ENCODE measurements at regions not wholly inside any gene's neighbourhood (a gene's known extent, or its start where the extent isn't known, plus 50 kb on each side); places are given as distances from the start of the nearest gene placed in this dataset.
"Not testable (repeated sequence)": the region's sequence is repeated elsewhere in the genome, so short reads cannot be mapped to it uniquely, and the experiment has no call there.

DNA sequence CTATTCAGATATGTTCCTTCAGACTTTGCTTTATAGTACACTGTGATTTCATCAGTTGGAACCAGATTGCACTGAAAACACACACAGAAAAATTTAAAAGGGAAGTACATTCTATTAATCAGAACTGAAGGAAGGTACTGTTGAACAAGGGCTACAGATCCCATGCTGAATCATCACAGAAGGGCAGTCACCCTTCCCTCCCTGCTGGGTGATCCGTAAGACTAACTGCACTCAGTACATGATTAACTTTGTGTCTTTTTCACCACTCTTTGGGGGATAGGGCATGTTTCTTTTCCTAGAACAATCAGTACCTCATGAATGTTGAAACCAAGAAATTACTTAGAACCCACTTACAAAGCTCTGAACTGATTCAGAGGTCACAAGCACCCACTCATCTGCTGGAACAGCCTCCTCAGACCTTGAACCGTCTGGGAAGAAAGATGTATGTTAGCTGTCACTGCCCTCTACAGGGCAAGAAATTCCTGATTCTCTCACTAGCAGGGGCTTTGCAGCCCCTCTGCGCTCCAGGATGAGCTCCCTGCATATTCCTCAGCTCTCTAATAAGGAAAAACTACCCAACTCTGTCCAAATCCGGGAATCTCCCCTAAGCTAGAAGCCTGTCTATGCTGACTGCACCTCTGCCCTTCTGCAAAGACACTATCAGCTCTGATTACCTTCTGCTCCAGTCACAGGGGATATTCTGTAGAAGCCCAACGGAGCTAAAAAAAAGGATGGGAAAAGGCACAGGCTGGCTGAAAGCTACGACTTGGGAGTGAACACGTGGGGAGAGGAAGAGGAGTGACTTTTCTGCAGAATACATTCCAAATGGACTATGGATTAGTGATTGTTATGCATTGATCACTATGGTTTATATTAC lies 51.0 kb downstream of the IARS1 start:
- DNase-seq (ENCODE audit: low read depth) = peak; percentile 83

DNA sequence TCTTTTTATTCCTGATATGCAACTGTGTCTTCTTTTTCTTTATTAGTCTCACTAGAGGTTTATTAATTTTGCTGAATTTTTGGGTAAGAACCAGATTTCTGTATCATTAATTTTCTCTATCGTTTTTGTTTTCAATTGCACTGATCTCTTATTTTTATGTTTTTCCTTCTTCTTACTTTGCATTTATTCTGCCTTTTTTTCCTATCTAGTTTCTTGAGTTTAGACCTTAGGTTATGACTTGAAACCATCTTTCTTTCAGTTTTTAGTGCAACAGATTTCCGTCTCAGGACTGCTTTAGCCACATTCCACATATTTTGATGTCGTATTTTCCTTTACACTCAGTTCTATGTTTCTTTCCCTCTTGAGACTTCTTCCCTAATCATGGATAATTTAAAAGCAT lies 56.6 kb downstream of the IARS1 start:
- DNase-seq (ENCODE audit: low read depth) = no peak

DNA sequence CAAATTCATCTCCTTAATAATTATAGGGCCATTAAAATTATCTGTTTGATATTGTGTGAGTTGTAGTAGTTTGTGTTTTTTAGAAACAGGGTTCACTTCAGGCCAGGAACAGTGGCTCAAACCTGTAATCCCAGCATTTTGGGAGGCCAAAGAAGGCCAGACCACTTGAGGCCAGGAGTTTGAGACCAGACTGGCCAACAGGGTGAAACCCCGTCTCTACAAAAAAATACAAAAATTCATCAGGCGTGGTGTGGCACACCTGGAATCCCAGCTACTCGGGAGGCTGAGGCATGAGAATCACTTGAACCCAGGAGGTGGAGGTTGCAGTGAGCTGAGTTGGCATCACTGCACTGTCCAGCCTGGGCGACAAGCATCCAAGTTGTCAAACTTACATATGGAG lies 57.0 kb downstream of the IARS1 start:
- no peak for DNase-seq (ENCODE audit: low read depth)

DNA sequence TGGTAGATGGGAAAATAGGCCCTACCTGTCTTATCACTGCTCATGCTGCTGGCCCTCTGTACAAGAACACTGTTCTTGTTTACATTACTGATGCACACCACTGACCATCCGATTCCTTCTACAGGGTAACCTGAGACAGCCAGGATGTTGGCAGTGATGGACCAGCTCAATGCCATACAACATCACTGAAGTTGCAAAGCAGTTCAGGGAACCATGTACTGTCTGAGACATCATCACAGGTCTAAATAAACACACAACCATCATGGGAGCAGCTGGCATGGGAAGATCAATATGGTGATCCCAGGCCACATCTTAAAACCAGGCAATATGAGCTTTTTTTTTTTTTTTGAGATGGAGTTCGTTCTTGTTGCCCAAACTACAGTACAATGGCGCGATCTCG lies 59.0 kb downstream of the IARS1 start:
- DNase-seq (ENCODE audit: low read depth) = no peak

DNA sequence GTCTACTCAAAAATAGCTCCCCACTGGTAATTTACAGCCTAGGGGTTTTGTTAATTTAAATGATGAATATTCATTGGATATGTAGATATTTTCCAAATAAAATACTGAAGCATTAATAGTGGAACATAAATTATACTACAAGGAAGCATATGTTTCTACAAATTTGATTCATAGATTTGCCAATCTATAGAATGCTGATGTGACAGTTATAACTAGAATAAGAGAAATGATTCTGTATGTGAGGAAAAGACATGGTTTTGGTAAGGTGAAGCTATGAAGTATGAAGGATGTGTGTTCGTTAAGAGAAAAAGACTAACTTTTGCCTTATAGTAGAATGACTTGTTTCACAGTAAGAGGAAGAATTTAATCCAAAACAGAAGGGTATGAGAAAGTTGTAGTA lies 61.3 kb downstream of the IARS1 start:
- no peak for DNase-seq (ENCODE audit: low read depth)

DNA sequence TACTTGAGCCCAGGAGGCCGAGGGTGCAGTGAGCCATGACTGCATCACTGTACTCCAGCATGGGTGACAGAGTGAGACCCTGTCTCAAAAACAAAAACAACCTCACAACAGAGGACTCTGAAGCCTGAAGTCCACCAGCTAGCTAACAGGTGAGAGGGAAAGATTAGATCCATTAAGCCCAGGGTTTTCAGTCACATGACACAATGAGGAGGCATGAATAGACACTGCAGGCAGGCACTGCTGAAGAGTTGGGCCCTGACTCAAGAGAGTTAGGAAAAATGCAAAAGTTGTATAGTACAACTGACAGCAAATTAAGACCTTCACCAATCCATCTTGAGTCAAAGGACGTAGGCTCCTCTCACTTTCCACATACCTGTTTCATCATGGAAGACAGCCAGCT lies 64.9 kb downstream of the IARS1 start:
- no peak for DNase-seq (ENCODE audit: low read depth)

DNA sequence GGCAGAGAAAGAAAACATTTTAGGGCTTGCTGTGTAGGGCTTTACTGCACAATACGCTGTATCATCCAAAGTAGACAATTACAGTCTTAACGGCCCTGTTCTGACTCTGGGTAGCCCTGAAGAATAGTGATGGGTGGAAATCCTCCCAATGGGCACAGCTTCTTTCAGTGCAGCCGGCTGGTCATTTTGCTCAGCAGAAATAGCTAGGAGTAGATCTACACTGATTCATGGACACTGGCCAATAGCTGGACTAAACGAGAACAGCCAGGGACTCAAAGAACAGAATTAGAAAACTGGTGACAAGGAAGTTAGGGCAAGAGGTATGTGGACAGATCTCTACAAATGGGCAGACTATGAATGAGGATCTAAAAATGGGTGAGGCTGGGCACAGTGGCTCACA lies 69.3 kb downstream of the IARS1 start:
- DNase-seq (ENCODE audit: low read depth) = no peak

DNA sequence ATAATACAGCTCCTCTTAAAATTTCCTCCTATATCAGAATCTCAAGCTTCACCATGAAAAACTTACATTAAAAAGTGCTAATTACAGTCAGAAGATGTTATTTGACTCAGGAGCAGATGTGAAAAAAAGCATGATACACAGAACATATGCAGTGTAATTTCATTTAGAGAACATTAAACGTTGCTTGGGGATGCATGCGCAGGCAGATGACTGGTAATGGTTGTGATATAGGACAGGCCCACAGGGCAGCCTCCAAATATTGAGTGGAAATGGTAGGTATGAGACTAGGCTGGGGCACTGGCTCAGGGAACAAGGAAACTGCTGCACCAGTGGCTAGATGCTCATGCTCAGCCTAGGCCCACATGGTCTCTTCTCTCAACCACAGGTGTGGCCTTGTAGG lies 69.7 kb downstream of the IARS1 start:
- no peak for DNase-seq (ENCODE audit: low read depth)

DNA sequence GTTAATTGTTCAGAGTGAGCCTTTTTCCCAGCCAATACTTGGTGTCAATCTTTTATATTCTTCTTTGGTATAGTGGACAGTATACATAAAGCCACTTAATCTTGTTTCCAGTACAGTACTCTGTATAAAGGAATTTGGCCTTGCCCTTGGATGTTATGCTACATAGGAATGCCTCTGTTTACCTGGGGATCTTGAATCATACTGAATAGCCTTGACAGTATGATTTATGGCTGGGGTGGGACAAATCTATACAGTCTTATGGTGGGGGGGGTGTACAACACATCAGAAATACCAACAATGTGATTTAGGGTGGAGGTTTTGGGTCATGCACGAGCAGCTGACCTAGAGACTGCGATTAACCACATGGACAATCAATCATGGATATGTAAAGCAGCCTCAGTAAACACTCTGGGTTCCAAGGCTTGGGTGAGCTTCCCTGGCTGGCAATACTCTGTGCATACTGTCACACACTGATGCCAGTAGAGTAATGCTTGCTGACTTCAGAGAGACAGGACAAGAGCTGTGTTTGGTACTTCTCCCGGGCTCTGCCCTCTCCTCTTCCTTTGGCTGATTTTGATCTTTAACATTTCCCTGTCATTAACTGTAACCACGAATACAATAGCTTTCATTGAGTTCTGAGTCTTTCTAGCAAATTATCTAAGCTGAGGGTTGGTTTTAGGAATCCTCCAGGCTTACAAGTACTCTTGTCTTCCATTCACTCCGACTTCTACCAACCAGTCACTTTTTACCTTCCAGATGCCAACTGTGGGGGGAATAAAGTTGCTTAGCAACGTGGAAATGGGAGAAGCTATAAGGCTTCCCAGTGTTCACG lies 84.6 kb downstream of the IARS1 start:
- no peak for DNase-seq (ENCODE audit: low read depth)

DNA sequence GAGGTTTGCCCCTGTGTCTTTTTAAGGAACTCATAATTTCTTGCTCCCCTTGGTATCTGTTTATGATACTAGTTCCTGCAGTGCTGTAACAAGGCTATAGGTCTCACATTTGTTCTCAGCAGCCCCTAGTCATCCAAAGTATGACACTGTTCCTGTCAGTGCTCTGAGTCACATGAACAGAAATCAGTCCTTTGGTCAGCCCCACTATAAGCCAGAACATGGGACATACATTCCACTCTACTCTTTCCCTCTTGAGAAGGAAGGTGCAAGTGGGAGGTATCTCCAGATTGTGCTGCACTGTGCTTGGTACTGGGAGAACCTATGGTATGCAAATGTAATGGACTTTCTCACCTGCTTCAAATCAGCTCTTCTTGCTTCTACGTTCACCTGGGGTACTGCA lies 87.0 kb downstream of the IARS1 start:
- DNase-seq (ENCODE audit: low read depth) = no peak

DNA sequence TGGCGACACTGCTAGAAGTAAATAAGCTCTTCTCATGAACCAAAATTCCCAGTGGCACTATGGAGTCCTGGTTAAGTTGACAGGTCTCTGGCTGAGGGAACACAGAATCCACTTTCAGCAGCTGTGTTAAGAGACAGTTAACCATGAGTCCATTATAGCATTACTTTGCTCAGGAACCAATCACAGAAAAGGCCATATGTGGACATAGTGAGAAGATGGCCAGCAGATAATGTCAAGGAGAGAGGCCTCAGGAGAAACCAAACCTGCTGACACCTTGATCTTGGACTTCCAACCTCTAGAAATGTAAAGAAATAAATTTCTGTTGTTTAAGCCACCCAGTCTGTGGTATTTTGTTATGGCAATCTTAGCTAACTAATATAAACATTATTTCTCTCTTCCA lies 88.7 kb upstream of the SPTLC1 start:
- not testable (repeated sequence) for DNase-seq (ENCODE audit: low read depth)

DNA sequence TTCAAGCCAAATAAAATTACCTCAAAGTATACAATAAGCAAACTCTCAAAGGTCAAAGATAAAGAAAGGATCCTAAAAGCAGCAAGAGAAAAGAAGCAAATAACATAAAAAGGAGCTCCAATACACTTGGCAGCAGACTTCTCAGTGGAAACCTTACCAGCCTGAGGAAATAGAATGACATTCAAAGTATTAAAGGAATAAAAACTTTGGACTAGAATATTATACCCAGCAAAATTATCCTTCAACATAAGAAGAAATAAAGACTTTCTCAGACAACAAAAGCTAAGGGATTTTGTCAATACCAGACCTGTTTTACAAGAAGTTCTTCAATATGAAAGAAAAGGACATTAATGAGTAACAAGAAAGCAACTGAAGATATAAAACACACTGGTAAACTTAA lies 83.0 kb upstream of the SPTLC1 start:
- DNase-seq (ENCODE audit: low read depth) = not testable (repeated sequence)

DNA sequence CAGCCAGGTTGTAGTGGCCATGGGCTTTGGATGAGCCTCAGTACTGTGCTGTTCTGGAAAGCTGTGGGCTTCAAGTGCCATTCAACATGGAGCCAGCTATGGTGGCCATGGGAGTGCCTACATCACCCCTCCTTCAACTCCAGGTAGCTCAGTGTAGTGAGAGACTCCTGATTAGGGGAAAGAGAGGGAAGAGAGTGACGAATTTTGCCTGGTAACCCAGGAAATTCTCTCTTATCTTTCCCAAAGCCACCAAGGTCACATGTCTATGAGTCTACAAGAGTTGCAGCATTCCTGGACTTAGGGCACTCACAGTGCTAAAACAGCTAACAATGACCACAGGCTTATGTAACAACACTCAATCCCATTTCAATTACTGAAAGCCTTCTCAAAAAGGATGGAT lies 81.7 kb upstream of the SPTLC1 start:
- no peak for DNase-seq (ENCODE audit: low read depth)

DNA sequence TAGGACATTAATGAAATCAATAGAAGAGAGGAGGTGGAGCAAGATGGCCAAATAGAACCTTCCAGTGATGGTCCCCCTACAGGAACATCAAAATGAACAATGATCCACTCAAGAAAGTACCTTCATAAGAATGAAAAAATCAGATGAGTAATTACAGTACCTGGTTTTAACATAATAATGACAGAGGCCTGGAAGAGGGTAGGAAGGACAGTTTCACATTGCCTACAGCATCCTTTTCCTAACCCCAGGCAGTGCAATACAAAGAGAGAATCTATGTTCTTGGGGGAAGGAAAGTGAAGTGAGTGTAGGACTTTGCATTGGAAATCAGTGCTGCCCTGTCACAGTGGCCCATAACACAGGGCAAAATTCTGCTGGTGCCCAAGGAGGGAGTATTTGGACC lies 81.2 kb upstream of the SPTLC1 start:
- DNase-seq (ENCODE audit: low read depth) = no peak

DNA sequence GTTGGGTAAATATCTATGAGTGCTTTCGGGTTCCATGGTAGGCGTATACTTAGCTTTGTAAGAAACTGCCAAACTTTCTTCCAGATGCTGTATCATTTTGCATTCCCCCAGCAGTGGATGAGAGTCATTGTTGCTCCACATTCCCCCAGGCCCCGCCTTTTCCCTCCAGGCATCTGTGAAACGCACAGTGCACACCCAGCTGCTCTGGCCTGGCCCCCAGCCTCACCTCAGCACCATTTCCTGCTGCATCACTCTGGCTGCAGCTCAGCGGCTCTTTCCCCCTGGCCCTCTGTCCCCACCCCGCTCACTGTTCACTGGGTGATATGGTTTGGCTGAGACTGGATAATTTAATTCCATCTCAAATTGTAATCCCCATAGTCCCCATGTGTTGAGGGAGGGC lies 76.6 kb upstream of the SPTLC1 start:
- DNase-seq (ENCODE audit: low read depth) = peak; percentile 58

DNA sequence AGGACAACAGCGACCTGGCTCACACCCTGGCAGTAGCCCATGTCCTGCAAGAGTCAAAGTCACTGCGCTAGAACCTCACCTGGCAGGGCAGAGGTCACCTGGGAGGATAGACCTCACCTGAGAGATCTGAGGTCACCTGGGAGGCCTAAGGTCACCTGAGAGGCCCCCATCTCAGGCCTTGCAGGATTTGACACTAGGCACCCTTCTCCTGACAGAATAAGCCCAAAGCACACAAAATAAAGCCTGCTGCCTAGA lies 75.2 kb upstream of the SPTLC1 start:
- no peak for DNase-seq (ENCODE audit: low read depth)

DNA sequence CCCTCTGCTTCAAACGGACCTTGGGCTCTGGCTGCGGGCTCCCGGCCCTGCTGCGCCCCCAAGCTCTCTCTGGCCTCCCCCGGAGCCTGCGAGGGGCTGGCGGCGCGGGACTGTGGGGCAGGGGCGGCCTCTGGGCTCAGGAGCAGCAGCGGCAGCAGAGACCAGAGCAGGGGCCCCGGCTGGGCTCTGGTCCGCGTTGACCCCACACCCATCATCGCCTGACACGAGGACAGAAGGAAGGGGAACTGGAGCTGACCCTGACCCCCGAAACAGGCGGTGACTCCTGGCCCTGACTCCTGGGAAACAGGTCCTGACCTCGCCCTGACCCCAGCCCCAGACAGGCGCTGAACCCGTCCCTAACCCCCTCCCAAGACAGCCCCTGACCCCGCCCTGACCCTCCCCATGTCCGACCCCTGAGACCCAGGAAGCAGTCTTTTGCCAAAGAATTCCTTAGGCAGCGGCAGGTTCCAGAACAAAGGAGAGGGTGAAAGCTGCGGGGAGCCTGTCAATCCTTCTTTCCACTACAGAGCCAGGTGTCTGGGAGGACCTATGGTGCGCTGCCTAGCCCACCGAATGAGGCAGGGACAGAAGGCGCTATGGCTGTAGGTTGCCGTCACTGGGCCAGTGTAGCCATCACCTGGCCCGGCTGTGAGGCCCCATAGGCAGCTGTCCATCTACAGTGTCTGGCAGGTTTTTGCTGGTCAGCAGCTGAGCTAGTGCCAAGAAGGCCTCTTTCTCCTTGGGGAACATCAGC lies 74.7 kb upstream of the SPTLC1 start:
- DNase-seq (ENCODE audit: low read depth) = no peak

DNA sequence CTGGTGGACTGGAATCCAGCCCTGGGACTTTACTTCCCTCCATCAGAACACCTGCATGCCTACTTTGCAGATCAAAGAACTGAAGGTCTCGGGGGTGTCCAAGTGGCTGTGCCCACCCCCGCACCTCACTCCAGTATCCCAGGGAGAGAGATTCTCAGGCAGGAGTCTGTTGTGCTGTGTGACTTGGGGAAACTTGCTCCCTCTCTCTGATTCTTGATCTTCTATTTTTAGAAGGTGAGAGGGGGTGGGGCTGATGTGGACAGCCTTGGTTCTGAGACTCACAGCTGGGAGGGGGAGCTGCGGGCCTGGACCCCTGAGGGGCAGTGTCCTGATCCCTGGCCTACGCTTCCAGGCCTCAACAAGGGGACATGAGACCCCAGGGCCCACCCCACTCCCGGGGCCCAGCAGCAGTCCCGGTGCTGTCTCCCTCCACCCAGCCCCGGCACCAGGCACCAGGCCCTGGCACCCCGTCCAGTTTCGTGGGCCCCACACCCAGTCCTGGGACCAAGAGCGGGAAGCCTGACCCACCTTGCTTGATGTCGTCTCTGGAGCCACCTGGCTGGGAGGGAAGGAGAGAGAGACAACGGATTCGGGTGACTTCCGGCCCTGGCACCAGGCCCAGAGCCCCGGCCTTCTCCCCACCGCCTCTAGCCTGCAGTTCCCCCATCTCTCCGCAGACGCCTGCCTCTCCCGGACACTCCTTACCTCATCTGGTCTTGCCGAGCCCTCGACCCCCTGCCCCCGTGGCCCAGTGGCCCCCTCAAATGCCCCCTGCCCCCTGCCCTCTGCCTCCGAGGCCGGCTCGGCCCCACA lies 74.0 kb upstream of the SPTLC1 start:
- no peak for DNase-seq (ENCODE audit: low read depth)

DNA sequence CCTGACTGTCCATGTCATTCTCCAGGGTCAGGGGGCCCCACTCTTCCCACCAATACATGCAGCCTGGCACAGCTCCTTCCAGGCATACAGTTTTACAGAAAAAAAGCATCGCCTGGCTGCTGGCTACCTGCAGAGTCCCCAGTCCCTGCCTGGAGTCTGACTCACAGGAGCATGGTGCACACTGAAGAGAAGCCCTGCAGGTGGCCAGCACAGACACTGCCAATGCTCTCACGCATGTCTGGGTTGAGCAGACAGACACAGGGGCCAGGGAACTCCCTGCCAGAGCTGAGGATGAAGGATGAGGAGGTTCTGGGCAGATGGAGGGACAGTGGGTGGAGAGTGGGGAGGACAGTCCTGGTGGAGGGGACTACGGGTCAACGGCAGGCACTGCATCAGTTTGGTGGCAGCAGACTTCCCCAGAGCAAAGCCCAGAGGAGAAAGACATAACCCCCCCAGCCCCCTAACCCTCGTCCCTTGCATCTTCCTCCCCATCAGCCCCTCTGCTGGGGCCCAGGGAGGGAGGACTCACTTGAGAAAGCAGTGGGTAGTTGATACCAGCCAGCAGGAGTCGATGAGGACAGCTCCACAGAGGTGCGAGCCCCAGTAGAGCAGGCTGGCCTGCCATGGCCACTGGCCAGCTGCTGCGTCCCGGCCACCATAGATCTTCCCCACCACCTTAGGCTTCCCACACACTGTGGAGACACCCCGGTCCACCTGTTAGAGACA lies 72.9 kb upstream of the SPTLC1 start:
- no peak for DNase-seq (ENCODE audit: low read depth)

DNA sequence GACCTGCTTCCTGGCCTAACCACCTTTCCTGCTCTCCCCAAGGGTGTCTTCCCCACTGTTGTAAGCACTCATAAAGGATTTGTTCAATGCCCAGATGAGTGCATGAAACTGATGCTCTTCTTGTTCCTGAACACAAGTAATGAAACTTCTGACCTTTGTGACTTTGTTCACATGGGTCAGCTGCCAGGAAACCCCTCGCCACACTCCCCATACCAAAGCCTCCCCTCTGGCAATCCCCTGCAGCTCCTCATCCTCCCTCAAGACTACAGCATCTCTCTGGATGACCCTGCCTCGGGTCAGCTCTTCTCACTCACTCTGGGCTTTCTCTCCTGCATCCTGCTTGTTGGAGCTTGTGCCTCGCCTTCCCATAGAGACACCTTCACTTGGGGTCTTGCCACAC lies 72.2 kb upstream of the SPTLC1 start:
- no peak for DNase-seq (ENCODE audit: low read depth)

DNA sequence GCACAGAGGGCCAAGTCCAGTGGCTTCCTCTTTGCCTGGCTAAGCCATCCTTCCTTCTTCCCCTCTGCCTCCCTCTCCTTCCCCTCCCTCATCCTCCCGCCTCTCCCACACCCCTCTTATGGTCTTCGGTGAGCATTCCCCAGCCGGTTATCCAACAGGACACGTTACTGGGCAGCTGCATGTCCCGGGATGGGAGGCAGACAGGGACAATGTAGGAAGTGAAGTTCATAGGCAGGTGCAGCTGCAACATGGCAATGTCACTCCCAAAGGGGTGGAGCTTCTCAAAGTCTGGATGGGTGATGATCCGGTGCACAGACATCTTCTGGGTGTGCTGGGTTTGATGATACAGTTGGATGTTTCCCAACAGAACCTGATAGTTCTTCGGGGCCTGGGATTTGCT lies 71.4 kb upstream of the SPTLC1 start:
- DNase-seq (ENCODE audit: low read depth) = no peak

Data from fibroblast of gingiva (primary cell).